EH (cell line): ENCODE measurements at regions not wholly inside any gene's neighbourhood (a gene's known extent, or its start where the extent isn't known, plus 50 kb on each side); places are given as distances from the start of the nearest gene placed in this dataset.
"Not testable (repeated sequence)": the region's sequence is repeated elsewhere in the genome, so short reads cannot be mapped to it uniquely, and the experiment has no call there.

Experiments
- DNase-seq: peaks from one replicate; pipeline ENCODE4 v3.0.0-alpha.2; 2015; ENCODE audit warnings: low read depth

- DNase-seq: no peak
These were observed 182.3 kb upstream of the MAST4 start for GRCh38 chr5:66413931-66414330.

GRCh38 chr5:66415208-66415607 is 181.0 kb upstream of the MAST4 start:
- DNase-seq: no peak

GRCh38 chr5:66416698-66417097 is 179.5 kb upstream of the MAST4 start:
- no peak for DNase-seq

- no peak for DNase-seq
These were observed 178.4 kb upstream of the MAST4 start for GRCh38 chr5:66417781-66418180.

- DNase-seq: no peak
These were observed 172.7 kb upstream of the MAST4 start for GRCh38 chr5:66423484-66423883.

- DNase-seq: no peak
These were observed 170.4 kb upstream of the MAST4 start for GRCh38 chr5:66425842-66426241.

- DNase-seq: no peak
These were observed 169.7 kb upstream of the MAST4 start for GRCh38 chr5:66426259-66427138.

GRCh38 chr5:66427139-66427442 is 169.1 kb upstream of the MAST4 start:
- DNase-seq: no peak

GRCh38 chr5:66436721-66437120 is 159.5 kb upstream of the MAST4 start:
- DNase-seq: no peak

GRCh38 chr5:66438087-66438486 is 158.1 kb upstream of the MAST4 start:
- DNase-seq: no peak

GRCh38 chr5:66438696-66439095 is 157.5 kb upstream of the MAST4 start:
- no peak for DNase-seq

GRCh38 chr5:66440202-66440680 is 156.0 kb upstream of the MAST4 start:
- peak; percentile 47 for DNase-seq

- no peak for DNase-seq
These were observed 154.8 kb upstream of the MAST4 start for GRCh38 chr5:66441351-66441750.

- DNase-seq: peak; percentile 6
These were observed 153.2 kb upstream of the MAST4 start for GRCh38 chr5:66442951-66443445.

GRCh38 chr5:66443462-66444130 is 152.6 kb upstream of the MAST4 start:
- DNase-seq: no peak

GRCh38 chr5:66448070-66448469 is 148.1 kb upstream of the MAST4 start:
- not testable (repeated sequence) for DNase-seq

GRCh38 chr5:66450237-66450636 is 146.0 kb upstream of the MAST4 start:
- DNase-seq: no peak

GRCh38 chr5:66450988-66451387 is 145.2 kb upstream of the MAST4 start:
- no peak for DNase-seq

GRCh38 chr5:66452109-66452508 is 144.1 kb upstream of the MAST4 start:
- no peak for DNase-seq

GRCh38 chr5:66454186-66455078 is 141.8 kb upstream of the MAST4 start:
- DNase-seq: peak; percentile 42

- DNase-seq: no peak
These were observed 136.5 kb upstream of the MAST4 start for GRCh38 chr5:66459728-66460127.

GRCh38 chr5:66467564-66467963 is 128.6 kb upstream of the MAST4 start:
- no peak for DNase-seq
